GM19395 (cell line): ENCODE measurements at regions not wholly inside any gene's neighbourhood (a gene's known extent, or its start where the extent isn't known, plus 50 kb on each side); places are given as distances from the start of the nearest gene placed in this dataset.
"Not testable (repeated sequence)": the region's sequence is repeated elsewhere in the genome, so short reads cannot be mapped to it uniquely, and the experiment has no call there.

Source experiments
- ATAC-seq: cut with Tn5 transposase; IDR thresholded peaks from one replicate; pipeline ENCODE4 v1.9.1; 2021; ENCODE audit warnings: mild to moderate bottlenecking, moderate library complexity; ENCODE audit not compliant: unreplicated experiment

DNA sequence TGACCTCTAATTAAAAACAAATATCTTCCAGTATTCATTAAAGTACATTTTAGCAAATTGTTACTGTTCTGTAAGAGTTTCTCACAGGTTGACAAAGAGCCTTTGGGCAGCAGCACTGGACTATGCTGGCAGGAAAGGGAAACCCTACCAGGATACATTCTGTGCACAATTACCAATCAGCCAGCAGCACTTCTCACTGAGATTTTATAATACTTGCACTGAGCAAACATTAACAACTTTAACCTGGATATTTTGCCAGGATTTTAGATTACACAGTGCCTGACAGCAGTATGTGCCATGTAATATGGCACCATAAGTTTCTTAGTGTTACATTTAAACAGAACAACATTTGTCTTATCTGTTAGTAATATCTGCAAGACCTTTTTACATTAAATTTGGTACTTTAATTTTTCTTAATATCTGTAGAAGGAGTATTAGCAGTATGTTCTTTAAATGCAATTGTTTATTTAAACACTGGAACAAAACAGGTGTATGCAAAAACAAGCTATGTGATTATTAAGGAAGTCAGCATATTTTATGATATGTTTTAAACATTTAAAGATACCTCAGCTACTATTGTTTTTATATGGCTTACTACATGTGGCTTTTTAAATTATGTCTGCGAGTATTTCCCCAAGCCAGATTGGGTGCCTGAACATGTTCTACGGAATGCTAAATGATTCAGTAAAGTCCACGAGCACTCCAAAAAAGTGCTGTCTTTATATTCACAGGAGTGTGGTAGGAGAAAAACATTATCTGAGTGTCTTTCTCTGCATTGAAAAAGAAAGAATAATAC, 699.0 kb upstream of the LUZP2 start:
- no peak for ATAC-seq

DNA sequence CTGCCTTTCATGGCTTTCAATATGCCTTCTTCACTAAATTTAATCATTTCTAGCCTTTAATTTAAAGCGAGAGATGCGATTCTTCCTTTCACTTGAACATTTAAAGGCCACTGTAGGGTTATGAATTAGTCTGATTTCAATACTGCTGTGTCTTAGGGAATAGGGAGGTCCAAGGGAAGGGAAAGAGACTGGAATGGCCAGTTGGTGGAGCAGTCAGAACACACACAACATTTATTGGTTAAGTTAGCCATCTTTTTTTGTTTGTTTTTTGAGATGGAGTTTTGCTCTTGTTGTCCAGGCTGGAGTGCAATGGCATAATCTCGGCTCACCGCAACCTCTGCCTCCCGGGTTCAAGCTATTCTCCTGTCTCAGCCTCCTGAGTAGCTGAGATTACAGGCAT, 662.5 kb upstream of the LUZP2 start:
- ATAC-seq: not testable (repeated sequence)

DNA sequence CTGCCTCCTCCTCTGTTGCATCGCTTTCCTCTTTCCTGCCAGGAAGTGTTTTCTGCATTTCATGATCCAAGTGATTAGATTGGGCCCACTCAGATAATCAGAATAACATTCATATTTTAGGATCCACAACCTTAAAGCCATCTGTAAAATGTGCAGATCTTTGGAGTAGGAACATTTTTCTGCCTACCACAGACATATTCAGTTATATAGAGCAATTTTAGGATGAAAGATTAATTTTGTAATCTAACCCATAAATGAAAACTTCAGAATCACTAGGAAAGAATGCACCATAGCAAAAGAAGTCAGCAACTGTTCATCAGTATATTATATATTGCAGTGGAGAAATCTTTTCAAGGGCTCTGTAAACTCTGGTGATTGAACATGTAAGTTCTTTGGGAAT, 659.9 kb upstream of the LUZP2 start:
- no peak for ATAC-seq

DNA sequence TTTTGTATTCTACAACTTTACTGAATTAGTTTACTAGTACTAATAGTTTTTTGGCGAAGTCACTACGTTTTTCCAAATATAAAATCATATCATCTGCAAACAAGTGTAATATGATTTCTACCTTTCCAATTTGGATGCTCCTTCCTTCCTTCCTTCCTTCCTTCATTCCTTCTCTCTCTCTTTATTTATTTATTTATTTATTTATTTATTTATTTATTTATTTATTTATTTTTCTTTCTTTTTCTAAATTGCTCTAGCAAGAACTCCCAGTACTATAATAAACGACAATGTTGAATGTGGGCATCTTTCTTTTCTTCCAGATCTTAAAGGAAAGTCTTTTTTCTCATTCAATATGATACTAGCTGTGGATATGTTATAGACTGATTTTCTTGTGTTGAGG, 656.0 kb upstream of the LUZP2 start:
- ATAC-seq: no peak

DNA sequence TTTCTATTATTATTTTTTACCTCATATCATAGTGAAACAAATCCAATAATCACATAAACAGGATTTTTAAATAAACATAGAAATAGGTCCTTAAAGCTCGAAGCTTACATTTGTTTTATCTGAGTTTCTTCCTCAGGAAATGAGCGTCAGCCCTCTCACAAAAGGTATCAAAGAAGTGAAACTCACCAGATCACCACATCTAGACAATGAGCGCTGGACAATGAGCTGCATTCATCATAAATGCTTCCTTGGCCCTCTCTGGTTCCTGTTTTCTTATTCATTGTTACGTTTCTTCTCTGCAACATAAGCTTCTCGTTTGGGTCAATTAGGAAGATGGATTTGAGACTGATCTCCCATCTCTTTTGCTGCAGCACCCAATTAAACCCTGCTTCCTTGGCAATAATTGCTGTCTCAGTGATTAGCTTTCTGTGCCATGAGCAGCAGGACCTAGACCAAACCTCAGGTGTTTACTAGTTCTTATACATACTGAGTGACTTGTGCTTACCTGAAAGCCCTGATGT, 649.9 kb upstream of the LUZP2 start:
- ATAC-seq: no peak

DNA sequence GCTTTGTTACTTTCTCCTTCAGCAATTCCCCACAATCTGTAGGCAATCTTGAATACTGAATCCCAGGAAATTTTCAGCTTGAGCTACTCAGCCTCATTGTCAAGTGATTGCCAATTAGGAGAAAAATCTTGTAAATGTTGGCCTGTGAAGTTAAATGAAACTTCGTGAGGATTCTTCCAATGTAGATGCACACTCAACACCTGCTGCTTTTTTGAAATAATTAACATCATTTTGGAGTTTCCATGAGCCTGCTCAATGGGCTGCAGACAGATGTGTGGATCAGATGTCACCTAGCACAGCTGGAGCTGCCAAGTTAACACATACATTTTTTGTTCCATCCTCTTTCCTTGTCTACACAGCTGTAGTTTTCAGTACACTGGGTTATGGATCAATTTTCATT, 645.6 kb upstream of the LUZP2 start:
- ATAC-seq: no peak

DNA sequence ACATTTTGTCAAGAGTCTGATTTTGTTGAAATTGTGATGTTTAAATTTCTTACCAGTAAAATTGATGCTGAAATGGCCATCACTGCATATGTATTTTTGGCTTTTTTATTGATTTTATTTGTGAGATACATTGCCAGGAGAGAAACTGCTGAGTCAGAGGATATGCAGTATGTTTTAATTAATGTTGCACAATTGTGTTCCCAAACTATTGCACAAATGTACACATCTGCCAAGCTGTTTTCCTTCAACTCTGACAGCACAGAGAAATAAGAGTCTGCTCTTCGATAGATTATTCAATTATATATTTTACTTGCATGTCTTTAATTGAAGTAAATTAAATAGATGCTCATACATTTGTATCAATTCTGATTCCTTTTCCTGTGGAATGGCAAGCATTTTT, 640.2 kb upstream of the LUZP2 start:
- no peak for ATAC-seq

DNA sequence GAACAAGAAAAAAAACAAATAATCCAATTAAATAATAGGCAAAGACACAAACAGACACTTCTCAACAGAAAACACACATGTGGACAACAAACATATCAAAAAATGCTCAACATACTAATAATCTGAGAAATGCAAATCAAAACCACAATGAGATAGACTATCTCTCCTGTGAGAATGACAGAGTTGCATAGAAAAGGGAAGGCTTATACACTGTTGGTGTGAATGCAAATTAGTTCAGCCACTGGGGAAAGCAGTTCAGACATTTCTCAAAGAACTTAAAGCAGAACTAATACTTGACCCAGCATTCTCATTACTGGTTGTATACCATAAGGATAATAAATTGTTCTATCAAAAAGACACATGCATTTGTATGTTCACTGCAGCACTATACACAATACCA, 637.8 kb upstream of the LUZP2 start:
- no peak for ATAC-seq

DNA sequence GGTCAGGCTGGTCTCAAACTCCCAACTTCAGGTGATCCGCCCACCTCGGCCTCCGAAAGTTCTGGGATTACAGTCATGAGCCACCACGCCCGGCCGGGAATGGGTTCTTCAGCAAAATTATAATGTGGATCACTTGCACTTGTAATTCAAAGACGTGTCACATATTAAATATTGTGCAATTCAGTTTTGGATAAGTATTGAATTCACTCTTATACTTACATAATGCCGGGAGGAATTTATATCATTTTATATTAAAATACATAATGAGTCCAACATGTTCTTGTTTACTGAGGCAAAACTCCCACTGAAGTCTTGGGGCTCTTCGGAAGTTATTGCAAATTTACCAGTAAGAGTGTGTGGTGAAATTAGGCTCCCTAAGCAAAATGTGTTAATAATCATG, 635.2 kb upstream of the LUZP2 start:
- ATAC-seq: no peak

DNA sequence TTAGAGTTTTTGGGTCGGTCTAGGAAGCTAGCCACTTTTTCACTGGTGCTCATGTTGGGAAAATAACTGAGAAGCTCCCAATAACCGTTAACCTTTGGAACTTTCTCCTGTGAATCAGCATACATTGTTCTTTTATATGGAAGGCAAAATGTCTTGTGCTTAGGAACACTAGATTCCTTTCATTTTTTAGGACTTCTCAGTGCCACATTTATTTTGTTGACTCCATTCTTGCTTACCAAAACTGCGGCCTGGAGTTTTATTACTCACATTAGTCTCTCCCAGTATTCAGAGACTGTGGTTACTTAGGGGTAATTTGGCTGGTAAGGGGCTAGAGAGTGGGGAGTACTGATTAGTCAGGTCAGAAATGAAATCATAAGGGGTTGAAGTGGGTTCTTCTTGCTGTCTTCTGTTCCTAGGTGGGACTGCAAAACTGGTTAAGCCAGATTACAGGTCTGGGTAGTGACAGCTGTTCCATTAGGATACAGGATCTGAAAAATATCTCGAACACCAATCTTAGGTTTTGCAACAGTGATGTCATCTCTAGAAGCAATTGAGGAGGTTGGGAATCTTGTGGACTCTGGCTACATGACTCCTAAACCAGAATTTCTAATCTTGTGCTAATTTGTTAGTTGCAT, 631.4 kb upstream of the LUZP2 start:
- no peak for ATAC-seq

DNA sequence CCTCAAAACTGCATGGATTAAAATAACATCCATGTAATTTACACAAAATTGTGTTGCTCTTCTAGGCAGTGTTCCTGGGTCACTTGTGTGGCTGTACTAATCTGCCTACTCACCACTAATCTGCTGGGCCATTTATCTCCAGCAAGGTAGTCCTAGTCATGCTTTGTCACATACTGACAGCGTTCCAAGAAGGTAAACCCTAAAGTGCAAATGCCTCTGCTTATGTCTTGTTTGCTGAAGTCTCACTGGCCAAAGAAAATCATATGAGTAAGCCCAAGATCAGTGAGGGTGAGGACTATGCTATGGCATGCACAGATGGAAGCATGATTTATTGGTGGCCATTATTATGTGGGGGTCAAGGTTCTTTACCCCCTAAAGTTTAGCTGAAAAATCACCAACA, 630.2 kb upstream of the LUZP2 start:
- ATAC-seq: no peak

DNA sequence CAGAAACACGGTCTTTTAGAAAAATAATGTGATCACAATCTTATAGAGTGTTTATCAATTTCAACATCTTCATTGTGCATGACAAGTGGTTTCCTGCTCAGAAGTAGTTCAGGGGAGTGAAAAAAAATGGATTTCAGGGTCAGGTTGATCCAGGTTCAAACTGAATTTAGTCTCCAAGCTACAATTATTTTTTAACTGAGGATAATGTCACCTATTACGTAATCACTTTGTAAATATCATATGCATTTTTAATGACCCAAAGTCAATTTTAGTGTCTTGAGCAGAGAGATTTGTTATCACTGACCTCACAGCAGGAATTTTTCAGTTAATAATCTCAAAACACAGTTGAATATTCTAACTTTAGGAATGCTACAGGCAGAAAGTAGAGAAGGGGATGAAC, 627.2 kb upstream of the LUZP2 start:
- no peak for ATAC-seq

DNA sequence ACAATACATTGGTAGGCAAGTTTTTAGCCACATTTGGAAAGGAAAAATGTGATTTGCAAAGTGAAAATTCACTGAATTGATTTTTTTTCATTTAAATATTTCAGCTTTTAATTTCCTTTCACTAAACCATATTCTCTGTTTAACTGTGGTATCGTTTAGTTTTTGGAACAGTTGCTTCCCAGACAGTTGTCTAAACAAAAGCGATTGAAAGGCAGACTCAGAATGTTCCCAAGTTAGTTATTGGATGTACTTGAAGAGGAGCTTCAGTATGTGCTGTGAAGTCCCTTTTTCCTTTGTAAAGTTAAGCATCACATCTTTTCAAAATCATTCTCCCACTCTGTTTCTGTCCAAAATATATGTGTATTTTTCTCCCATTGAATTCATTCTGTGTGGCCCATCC, 623.4 kb upstream of the LUZP2 start:
- no peak for ATAC-seq

DNA sequence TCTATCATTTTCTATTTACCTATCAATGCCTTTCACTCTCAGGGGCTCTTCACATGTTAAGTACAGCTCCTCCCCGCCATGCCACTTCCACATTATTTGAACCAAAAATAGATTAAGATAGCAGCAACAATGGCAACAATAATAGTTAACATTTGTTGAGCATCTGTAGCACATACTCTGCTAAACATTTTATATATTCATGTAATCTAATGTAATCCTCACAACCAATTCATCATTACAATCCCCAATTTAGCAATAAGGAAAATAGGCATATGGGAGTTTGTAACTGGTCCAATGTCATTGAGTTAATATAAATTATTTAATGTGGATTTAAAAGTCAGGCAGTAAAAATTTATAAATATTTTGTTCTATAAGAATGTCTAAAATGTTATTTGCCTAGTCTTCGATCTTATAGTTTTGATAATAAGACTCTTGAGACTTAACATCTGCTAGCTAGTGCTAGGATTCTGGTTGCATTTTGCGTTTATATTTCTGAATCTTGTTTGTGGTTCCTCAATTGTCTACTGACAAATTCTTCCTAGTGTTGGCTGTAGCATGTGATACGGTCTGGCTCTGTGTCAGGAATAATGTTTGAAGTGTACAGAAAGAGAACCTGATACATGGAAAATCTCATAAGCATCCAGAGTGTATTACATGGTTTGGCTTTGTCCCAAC, 621.5 kb upstream of the LUZP2 start:
- ATAC-seq: no peak

DNA sequence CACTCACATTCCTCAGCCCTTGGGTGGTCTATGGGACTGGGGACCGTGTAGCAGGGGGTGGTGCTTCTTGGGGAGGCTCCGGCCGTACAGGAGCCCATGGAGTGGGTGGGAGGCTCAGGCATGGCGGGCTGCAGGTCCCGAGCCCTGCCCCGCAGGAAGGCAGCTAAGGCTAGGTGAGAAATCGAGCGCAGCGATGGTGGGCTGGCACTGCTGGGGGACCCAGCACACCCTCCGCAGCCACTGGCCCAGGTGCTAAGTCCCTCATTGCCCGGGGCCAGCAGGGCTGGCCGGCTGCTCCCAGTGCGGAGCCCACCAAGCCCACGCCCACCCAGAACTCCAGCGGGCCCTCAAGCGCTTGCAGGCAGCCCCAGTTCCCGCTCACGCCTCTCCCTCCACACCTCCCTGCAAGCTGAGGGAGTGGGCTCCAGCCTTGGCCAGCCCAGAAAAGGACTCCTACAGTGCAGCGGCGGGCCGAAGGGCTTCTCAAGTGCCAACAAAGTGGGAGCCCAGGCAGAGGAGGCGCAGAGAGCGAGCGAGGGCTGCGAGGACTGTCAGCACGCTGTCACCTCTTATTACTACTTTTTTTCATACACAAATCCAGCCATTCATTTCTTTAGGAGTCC, 613.3 kb upstream of the LUZP2 start:
- ATAC-seq: not testable (repeated sequence)

DNA sequence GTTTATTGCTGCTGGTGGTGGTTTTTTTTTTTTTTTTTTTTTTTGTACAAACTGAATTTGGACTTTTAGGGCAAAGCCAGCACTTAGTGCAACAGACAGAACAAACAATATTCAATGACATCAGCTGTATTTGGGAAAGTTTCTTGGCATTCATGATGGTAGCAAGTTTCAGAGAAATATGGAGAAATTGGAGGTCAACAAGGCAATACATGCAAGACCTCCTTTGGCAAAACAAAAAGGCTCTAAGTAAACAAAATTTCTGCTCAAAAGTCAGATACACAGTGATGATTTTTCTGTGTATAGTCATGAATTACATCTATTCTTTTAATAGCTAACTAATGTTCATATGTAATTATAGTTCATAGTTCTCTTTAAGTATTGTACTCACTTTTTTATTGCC, 612.5 kb upstream of the LUZP2 start:
- ATAC-seq: no peak

DNA sequence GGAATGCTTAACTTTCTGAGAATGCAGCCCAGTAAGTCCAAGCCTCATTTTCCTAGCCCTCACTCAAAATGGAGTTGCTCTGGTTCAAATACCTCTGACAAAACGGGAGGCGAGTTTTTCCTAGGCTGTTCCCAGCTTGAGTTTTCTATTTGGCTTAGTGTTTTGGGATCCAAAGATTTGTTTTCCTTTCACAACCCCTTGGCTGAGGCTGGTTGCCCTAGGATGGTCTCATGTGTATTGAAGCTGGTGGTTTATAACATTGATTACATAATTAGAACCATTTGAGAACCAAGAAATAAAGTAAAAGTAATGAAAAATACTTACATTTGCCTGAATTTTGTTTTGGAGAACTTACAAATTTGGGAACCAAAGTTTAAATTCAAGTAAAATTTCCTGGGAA, 611.1 kb upstream of the LUZP2 start:
- no peak for ATAC-seq

DNA sequence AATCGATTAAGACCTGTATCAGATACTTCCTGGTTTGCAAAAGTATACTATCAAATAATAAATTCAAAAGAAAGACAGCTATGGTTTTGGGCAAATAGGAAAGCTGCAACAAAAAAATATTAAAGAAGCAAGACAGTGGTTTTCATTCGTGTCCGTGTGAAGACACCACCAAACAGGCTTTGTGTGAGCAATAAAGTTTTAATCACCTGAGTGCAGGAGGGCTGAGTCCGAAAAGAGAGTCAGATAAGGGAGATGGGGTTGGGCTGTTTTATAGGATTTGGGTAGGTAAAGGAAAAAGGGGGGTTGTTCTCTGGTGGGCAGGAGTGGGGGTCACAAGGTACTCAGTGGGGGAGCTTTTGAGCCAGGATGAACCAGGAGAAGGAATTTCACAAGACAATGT, 609.7 kb upstream of the LUZP2 start:
- not testable (repeated sequence) for ATAC-seq

DNA sequence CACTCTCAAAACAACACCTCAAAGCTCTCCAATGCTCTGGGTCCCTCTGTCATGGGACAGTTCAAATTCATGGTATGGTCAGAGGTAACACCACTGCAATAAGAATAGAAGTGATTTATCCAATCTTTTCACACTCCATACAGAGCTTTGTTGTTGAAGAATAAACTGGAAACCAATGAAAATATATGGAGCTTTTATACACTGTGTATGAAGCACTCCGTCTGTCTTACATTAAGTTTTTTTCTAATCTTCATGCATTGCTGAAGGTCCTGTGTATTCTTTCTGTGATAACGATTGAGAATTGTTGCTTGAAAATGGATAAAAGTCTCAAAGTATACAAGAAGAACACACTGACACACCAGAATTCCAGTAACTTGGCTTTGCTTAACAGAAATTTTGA, 603.7 kb upstream of the LUZP2 start:
- ATAC-seq: no peak

DNA sequence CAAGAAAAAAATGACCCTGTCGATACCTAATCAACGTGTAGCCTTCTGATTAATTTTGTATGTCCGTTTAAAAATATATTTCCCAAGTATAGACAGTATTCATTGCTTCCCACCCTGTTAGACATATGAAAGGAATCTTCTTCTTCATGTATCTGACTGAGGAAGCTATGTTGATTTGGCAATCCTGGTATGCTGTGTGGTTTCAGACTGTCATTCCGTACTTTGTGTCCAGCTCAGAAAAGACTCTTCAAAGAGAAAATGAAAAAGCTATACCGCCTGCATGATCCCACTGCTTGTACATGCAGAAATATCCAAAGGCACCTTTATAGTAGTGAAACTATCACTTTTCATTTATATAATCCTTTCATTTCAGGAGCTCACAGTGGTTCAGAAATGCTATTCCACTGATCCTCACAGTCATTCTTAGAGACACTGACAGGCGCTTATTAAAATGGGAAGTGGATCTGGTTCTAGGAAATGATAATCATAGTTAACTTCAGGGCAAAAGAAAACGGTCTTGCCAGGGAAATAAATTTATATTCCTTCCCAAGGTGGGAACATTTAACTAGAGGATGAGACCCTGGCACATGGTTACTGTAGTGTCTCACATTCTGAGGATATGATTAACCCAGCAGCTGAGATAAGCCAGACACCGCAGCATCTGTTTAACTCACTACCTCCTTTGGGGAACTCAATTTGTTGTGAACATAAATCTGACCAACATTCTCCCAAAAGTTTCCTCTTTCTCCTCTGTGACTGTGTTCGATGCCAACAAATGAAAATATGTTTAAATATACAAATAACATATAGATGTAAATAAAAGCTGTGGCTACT, 599.2 kb upstream of the LUZP2 start:
- ATAC-seq: no peak
